B cell (primary cell): ENCODE measurements at regions not wholly inside any gene's neighbourhood (a gene's known extent, or its start where the extent isn't known, plus 50 kb on each side); places are given as distances from the start of the nearest gene placed in this dataset.

ENCODE experiments used
- ATAC-seq: fragments of 200-7000 bp; cut with Tn5 transposase; one replicate; pipeline ENCODE4 v1.10.0; 2021; ENCODE audit warnings: low read depth, mild to moderate bottlenecking, moderate number of reproducible peaks, moderate library complexity
- CTCF ChIA-PET: fragments of 350-600 bp; sonication (Branson Sonifier 250); formaldehyde crosslinking; loops from one replicate; lab custom pipeline; 2021; ENCODE audit warnings: antibody characterized with exemption, inconsistent platforms; lab: Charles Lee
- POLR2A ChIA-PET: fragments of 350-600 bp; sonication (Branson Sonifier 250); formaldehyde crosslinking; loops from one replicate; lab custom pipeline; 2021; ENCODE audit warnings: antibody characterized with exemption; lab: Charles Lee
- DNase-seq: peaks from one replicate; pipeline ENCODE4 v3.0.0; 2013
- H2AFZ ChIP-seq: 2 replicates; pipeline ENCODE4 v1.6.1; 2012; ENCODE audit warnings: mild to moderate bottlenecking, low read depth, low read length; ENCODE audit not compliant: insufficient read depth, poor library complexity, severe bottlenecking
- H3K27ac ChIP-seq, 2 donors: 1 replicate in 1 of 2; 2 replicates in 1 of 2; pipeline ENCODE4 v1.5.1; 2012 to 2013; ENCODE audit warnings: low read length in 2 of 2, mild to moderate bottlenecking in 2 of 2, moderate library complexity in 1 of 2
- H3K27me3 ChIP-seq, 4 experiments: fragments of 200-600 bp in 1 of 4; sonication (generic) in 1 of 4; replicated peaks in 1 of 4; 1 replicate in 2 of 4; 2 replicates in 2 of 4; pipeline versions ENCODE4 v1.6.1 to v1.7.0; 2013 to 2016; ENCODE audit warnings: low read length in 3 of 4, mild to moderate bottlenecking in 2 of 4, mixed read lengths in 1 of 4, moderate library complexity in 1 of 4; ENCODE audit not compliant: insufficient read depth in 4 of 4, control insufficient read depth in 3 of 4; ENCODE audit errors: control extremely low read depth in 1 of 4
- H3K36me3 ChIP-seq, 2 experiments: replicated peaks in 1 of 2; 1 replicate in 1 of 2; 2 replicates in 1 of 2; pipeline versions ENCODE4 v1.6.1 to v1.7.1; 2013; ENCODE audit warnings: low read length in 1 of 2; ENCODE audit not compliant: insufficient read depth in 2 of 2, control insufficient read depth in 1 of 2; ENCODE audit errors: control extremely low read depth in 1 of 2, extremely low read depth in 1 of 2
- H3K4me1 ChIP-seq, 2 donors: fragments of 200-600 bp in 1 of 2; sonication (generic) in 1 of 2; 1 replicate in 1 of 2; 2 replicates in 1 of 2; pipeline versions ENCODE4 v1.5.1 to v1.6.1; 2013 to 2017; ENCODE audit warnings: low read length in 2 of 2; ENCODE audit not compliant: control insufficient read depth in 2 of 2, insufficient read depth in 2 of 2
- H3K4me2 ChIP-seq: replicated peaks from 2 replicates; pipeline ENCODE3; 2012; ENCODE audit warnings: mild to moderate bottlenecking, low read depth, low read length; ENCODE audit not compliant: poor library complexity, severe bottlenecking
- H3K4me3 ChIP-seq, 5 experiments: fragments of 200-600 bp in 1 of 5; sonication (generic) in 1 of 5; 1 replicate in 3 of 5; 2 replicates in 2 of 5; pipeline versions ENCODE4 v1.5.1 to v1.7.0; 2011 to 2016; ENCODE audit warnings: low read length in 4 of 5, mild to moderate bottlenecking in 4 of 5, low read depth in 2 of 5, control low read depth in 1 of 5, moderate library complexity in 1 of 5; ENCODE audit not compliant: insufficient read depth in 1 of 5; ENCODE audit errors: control extremely low read depth in 1 of 5, extremely low read depth in 1 of 5
- H3K79me2 ChIP-seq: fragments of 200-600 bp; sonication (generic); one replicate; pipeline ENCODE4 v1.6.0; 2016; ENCODE audit warnings: low read length; ENCODE audit not compliant: control insufficient read depth, insufficient read depth
- H3K9ac ChIP-seq: fragments of 200-600 bp; sonication (generic); 2 replicates; pipeline ENCODE4 v1.6.1; 2017; ENCODE audit warnings: mild to moderate bottlenecking, low read length, moderate library complexity
- H3K9me3 ChIP-seq, 3 donors: one replicate each; pipeline versions ENCODE4 v1.6.1 to v1.7.1; 2013; ENCODE audit warnings: low read length in 2 of 3; ENCODE audit not compliant: control insufficient read depth in 2 of 3, insufficient read depth in 1 of 3; ENCODE audit errors: control extremely low read depth in 1 of 3
- H4K20me1 ChIP-seq: 2 replicates; pipeline ENCODE4 v1.6.0; 2012; ENCODE audit warnings: mild to moderate bottlenecking, low read length; ENCODE audit not compliant: insufficient read depth, control insufficient read depth, poor library complexity, severe bottlenecking
- H3K27ac Mint-ChIP-seq: one replicate; pipeline ENCODE4 v1.8.0; 2021; ENCODE audit warnings: mixed read lengths
- H3K27me3 Mint-ChIP-seq: one replicate; pipeline ENCODE4 v1.8.0; 2021; ENCODE audit warnings: mixed read lengths
- H3K4me1 Mint-ChIP-seq: one replicate; pipeline ENCODE4 v1.8.0; 2021; ENCODE audit warnings: mixed read lengths
- H3K4me3 Mint-ChIP-seq: one replicate; pipeline ENCODE4 v1.8.0; 2021; ENCODE audit warnings: mixed read lengths
- H3K9me3 Mint-ChIP-seq: one replicate; pipeline ENCODE4 v1.8.0; 2022; ENCODE audit warnings: mixed read lengths; ENCODE audit not compliant: insufficient read depth
- CTCF ChIP-seq: fragments of 200-600 bp; IDR thresholded peaks from one replicate; pipeline ENCODE4 v1.8.0; 2022; ENCODE audit warnings: antibody characterized with exemption, mild to moderate bottlenecking
- EZH2 ChIP-seq: IDR thresholded peaks from 2 replicates; pipeline ENCODE4 v1.6.1; 2012; ENCODE audit warnings: borderline replicate concordance, low read depth, mild to moderate bottlenecking, moderate library complexity, low read length; ENCODE audit not compliant: insufficient read depth, poor library complexity, severe bottlenecking
- WGBS: methylation state at CpG from one replicate; pipeline ENCODE4 v1.1.5; 2013; ENCODE audit warnings: missing lambda C conversion rate; ENCODE audit not compliant: insufficient coverage; 5-methylcytosine and 5-hydroxymethylcytosine counted together
- intact Hi-C: fragments of 100-400 bp; cut with micrococcal nuclease; formaldehyde crosslinking; loops from one replicate; pipeline ENCODE4 v1.10.0; 2022

DNA sequence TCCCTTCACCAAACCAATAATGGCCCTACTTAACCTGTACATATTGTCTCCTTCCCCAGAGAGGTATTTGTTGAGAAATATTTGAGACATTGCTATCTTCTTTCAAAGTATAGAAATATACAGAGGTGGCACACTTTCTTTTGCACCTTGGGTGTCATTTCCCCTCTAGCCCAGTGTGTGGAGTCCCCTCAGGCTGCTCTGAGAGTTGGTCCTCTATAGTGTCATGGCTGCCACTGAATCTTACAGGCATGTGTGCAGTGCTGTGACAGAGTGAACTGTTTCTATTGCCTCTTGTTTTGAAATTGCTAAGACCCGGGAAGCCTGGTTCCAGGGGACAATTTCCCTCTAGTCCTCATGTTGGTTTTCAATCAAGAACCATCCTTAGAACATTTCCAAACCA, 140.2 kb upstream of the KCNJ6 start:
- Mint-ChIP-seq H3K27me3 (no peaks in the 10 kb centered on the region), H3K27ac (no peak overlapping the region), H3K9me3 (peaks cover 2% of the 10 kb centered on the region), H3K4me3 (no peak overlapping the region), H3K4me1 (no peaks in the 10 kb centered on the region)
- H3K79me2 ChIP-seq: no peaks in the 10 kb centered on the region
- TF ChIP-seq CTCF (no peak), EZH2 (no peak)
- intact Hi-C loops: no loop called here
- H3K4me1 ChIP-seq: no peaks in the 10 kb centered on the region
- ChIA-PET CTCF (no interaction called here), POLR2A (no interaction called here)
- no peaks in the 10 kb centered on the region for H3K36me3 ChIP-seq
- WGBS: 80% methylated on average over 1 of the region's 1 CpG
- no peak for DNase-seq
- H3K27ac ChIP-seq: no peak overlapping the region
- H3K9ac ChIP-seq: no peak overlapping the region
- H3K27me3 ChIP-seq: no peaks in the 10 kb centered on the region
- no peak overlapping the region for H3K4me3 ChIP-seq
- H2AFZ ChIP-seq: no peak overlapping the region
- no peak for ATAC-seq
- no peaks in the 10 kb centered on the region for H4K20me1 ChIP-seq
- peaks cover 0 to 8% (median 2%) of the 10 kb centered on the region in 3 donors for H3K9me3 ChIP-seq
- no peak overlapping the region for H3K4me2 ChIP-seq

DNA sequence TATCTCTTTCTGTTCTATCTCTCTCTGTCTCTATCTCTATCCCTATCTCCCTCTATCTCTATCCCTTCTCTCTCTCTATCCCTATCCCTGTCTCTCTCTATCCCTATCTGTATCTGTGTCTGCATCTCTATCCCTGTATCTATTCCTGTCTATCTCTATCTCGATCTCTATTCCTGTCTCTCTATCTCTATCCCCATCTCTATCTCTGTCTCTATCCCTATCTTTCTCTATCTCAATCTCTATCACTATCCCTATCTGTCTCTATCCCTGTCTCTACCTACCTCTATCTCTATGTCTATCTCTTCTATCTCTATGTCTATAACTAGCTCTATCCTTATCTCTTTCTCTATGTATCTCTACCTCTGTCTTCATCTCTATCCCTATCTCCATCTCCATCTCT, 141.4 kb upstream of the KCNJ6 start:
- Mint-ChIP-seq H3K27ac (no peak overlapping the region), H3K9me3 (peaks cover 2% of the 10 kb centered on the region), H3K4me3 (no peak overlapping the region)

More for the DNA sequence above, 141.4 kb upstream of the KCNJ6 start:
- Histone ChIP-seq H2AFZ (no peak overlapping the region), H3K4me1 (no peaks in the 10 kb centered on the region), H3K9me3 (peaks cover 0 to 8% (median 2%) of the 10 kb centered on the region in 3 donors), H3K27me3 (no peaks in the 10 kb centered on the region), H3K27ac (no peak overlapping the region), H3K36me3 (no peaks in the 10 kb centered on the region), H3K9ac (no peak overlapping the region), H3K4me2 (no peak overlapping the region), H3K4me3 (no peak overlapping the region), H3K79me2 (no peaks in the 10 kb centered on the region), H4K20me1 (no peaks in the 10 kb centered on the region)
- Mint-ChIP-seq H3K4me1 (no peaks in the 10 kb centered on the region), H3K27me3 (no peaks in the 10 kb centered on the region)
- intact Hi-C loops: no loop called here
- 60% methylated on average over 1 of the region's 1 CpG for WGBS
- POLR2A ChIA-PET: no interaction called here
- TF ChIP-seq EZH2 (no peak), CTCF (peak; percentile 11)
- CTCF ChIA-PET: no interaction called here
- DNase-seq (no peak), ATAC-seq (no peak)
